ENCODE measurements at regions not wholly inside any gene's neighbourhood (a gene's known extent, or its start where the extent isn't known, plus 50 kb on each side); places are given as distances from the start of the nearest gene placed in this dataset.
"Not testable (repeated sequence)": the region's sequence is repeated elsewhere in the genome, so short reads cannot be mapped to it uniquely, and the experiment has no call there.

DNA sequence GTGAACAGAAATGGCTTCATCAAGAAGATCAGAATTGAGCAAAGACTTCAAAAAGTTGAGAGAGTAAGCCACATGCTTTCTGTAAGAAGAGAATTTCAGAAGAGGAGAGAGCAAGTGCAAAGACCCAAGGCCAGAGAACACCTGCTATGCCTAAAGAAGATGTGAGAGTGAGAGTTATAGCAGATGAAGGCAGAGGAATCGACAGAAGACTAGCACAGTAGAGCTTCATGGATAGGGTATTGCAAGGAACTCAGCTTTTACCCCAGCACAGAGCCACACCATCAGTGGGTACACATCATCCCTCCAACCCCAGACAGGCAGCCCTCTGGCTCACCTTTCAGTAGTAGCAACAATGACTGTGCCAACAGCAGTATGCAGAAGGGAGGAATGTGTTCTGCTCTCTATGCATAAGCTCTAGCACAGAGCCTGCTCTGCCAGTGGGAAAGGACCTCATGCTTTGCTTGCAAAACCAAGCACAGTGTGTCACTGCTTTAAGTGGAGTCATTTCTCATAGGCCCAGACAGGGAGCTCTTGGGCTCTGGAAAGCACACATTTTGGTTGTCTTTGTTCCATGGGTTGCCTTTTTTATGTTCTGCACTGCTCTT, 318.6 kb downstream of the NAF1 start:
- no peak for DNase-seq

DNA sequence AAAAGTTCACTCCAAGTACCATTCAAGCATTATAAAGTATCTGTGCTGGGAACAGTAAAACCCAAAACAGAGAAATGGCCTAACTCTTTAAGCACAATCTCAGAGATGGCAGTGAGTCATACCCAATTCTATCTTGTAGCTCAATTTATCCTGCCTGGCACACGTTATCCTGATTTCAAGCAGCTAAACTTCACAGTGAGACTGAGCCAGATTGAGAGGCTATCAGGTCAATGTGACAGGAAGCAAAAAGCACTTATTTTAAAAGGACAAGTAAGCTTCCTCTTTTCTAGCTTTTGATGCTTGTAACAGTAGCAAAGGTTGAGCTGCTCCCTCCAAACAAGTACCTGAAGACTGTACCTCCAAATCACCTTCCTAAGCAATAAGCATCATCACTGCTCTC, 324.9 kb downstream of the NAF1 start:
- peak in 2 of 58 donors; percentile 46 to 55 for DNase-seq

DNA sequence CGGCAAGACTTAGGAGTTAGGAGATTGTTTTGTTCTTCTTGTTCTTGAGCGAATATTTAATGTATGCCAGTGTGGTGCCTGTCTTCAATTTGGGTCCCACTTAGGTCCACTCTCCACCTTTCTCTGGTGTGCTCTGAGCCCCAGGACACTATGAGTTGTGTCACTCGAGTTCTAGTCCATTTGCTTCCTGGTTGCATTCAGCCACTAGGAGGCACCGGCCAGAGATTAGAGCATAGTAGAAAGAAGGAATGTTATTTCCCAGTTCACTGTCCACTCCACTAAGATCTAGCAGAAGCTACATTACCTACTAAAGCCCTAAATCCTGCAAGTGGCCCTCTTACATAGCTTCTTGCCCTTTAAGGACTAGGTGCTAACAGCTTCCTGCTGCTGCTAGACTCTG, 326.9 kb downstream of the NAF1 start:
- DNase-seq, result no peak

DNA sequence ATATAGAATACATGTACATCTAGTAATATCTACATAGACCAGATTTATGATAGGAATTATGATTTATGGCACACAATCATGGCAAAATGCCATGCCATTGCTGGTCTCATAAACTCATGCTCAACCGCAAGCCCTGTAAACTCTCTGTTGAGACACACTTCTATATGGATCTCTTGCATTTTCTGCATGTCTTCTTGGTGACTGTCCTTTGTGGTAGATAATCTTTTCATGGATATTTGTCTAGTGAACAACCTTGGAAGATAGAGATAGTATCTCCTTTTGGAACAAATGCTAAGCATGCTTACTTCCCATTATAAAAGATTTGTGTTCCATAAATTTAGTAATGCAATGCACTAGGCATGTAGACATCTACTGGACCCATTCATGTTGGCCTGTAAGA, 328.0 kb downstream of the NAF1 start:
- DNase-seq, result no peak

DNA sequence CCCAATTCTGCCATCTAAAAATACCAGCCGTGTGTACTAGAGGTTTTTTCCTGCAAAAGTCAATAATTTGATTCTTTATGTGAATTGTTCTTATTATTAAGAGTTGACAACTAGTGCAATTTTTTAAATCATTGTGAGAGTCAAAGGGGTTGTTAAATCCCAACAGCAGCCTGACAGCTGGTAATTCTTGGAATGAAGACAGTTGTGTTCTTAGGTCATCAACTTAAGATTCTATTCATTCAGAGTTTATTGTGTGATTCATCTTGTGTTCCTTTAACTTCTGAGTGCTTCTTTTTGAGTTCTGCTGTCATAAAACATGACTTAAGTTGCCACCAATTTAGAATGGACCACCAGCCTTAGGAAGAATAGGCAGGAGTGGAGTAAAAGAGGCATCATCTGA, 329.0 kb downstream of the NAF1 start:
- DNase-seq, result no peak

DNA sequence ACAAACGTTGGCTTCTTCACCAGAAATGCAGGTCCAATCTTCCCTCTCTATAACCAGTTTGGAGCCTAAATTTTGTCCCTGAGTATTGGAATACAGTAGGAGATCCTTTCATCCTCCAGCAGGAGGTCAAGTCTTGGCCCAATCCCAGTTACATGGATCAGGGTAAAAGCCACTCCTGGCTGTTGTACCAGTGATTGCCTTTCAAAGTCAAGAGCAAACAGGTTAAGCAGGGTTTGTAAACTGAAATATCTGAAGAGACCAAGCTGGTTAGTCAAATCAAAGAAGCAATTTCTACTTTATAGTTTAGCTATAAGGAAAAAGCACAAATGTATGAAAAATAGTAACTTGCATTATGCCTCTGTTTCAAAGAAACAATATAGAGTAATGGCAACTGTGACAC, 329.4 kb downstream of the NAF1 start:
- no peak for DNase-seq

DNA sequence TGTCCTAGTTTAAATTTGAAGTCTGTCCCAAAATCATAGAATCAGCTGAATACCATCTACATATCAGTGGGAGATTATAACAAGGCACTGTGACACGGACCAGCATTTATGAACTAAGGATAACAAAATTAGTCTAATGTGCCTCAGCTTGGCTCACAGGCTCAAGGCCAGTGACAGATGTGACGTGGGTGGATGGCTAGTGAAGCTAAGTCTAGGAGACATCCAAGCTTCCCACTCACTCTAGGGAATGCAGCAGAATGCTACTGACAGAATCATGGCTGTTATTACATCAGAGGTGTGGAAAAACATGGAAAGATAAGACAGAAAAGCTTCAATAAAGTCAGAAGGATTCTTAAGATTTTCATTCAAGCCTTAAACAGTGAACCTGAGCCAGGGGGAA, 329.9 kb downstream of the NAF1 start:
- DNase-seq, result peak in 25 of 58 donors; percentile 1 to 75 (median 19)

DNA sequence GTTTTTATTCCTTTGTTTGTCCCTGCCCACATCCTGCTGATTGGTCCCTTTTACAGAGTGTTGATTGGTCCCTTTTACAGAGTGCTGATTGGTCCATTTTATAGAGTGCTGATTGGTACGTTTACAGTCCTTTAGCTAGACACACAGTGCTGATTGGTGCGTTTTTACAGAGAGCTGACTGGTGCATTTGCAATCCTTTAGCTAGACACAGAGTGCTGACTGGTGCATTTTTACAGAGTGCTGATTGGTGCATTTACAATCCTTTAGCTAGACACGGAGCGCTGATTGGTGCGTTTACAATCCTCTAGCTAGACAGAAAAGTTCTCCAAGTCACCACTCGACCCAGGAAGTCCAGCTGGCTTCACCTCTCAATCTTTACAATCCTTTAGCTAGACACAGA, 330.4 kb downstream of the NAF1 start:
- not testable (repeated sequence) for DNase-seq

DNA sequence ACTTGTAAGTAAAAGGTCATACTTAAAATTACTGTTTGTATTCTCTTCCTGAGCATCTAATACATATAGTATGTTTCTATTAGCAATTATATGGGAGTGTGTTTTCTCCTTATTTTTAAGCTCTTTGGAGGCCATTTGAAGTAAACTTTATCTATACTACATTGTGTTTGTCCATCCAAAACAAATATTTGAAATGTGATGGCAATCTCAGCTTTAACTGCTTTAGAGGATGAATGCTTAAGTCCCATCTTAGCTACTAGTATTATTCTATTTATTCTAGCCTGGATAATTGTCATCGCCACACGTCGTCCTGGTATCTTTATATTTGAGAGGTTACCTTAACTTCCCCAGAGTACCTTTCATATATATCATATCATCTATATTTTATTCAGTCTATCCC, 335.8 kb downstream of the NAF1 start:
- DNase-seq, result no peak

DNA sequence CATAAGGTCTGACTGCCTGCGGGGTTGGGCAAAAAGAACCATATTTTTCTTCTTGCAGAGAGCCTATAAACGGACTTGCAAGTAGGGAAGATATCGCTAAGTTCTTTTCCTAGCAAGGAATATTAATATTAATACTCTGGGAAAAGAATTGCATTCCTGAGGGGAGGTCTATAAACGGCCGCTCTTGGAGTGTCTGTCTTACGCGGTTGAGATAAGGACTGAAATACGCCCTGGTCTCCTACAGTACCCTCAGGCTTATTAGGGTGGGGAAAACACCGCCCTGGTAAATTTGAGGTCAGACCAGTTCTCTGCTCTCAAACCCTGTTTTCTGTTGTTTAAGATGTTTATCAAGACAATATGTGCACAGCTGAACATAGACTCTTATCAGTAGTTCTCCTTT, 349.3 kb downstream of the NAF1 start:
- DNase-seq, result not testable (repeated sequence)

DNA sequence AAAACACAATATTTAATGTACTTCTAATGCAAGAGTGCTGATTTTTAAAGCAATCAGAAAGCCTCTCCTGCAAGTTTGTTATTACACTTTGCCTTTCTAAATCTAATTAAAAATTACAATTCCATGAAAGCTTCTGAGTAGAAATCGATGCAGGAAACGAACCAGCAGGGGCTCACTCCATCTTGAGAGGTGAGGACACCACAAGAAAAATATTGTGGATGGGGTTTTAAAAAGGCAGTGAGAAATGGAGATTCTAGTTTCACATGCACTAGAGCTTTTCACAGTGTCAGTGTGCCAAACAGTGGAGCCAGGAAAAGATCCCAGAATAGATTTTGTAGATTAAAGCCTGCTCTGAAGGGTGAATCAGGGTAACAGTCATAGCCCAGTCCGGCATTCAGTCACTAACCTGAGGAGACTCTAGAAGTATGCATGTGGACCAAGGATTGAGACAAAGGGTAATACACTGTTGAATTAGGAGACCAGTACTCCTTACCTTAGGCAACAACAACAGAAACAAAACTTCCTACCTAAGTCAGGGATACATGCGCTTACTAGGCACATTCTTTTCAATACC, 362.3 kb downstream of the NAF1 start:
- no peak for DNase-seq

DNA sequence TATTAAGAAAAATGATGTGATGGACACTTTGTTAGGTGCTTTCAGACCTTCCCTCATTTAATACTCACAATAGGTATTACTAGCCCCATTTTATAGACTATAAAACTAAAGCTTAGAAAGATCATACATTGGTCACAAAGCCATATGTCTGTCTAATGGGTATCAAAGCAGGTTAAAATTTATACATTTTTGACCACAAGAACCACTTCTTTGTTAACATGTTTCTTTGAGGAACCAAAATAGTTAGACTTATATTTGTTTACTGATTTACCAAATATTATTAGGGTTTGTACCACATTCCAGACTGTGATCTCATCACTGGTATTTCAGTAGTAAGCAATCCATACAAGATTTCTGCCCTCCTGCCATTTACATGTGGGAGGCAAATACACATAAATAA, 363.3 kb downstream of the NAF1 start:
- DNase-seq, result no peak

DNA sequence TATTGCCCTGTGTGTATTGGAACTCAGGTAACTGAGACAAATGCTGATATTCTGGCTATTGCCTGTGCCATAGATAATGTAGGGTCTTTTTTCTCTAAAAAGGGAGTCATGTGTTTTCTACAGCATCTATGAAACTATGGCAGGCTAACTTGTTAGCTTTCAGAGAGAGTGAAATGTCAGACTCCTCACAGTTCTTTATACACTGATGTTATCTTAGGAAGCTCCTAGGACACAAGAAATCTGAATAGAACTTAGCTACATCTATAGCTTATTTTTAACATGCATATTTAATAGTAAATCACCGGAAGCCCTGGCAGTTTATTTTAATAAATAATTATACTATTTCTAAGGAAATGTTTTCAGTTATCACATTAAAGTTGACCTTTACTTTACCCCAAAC, 369.6 kb downstream of the NAF1 start:
- DNase-seq, result no peak

DNA sequence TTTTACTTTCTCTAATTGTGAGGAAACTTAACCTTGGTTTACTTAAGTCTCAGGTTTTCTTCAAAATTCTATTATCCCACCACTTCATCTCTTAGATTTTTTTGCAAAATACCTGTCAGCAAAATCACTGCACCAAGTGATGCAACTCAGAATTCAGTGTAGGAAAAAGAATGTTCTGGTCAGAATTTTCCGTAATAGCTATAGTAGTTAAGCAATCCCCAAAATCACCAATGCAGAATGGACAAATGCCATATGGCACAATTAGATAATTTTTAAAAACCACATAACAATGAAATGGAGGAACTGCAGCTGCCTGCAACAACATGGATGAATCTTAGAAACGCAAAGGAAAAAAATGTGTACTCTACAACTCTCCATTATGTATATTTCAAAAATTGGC, 373.1 kb downstream of the NAF1 start:
- DNase-seq, result no peak

DNA sequence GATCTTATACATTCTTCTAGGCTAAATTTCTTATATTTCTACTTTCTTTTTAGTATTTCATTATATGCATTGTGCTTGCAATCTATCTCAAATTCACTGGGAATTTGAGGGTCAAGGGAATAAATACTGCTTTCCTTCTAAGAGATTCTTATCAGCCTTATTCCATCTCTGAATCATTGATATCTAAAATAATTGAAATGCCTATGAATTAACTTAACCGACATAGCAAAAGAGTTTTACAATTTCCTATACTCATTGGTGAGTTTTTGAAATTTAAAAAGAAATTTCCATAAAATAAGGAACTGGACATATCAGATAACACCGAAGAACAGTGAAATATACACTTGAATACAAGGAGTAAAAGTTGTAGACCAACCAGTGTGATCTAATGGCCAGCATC, 373.7 kb downstream of the NAF1 start:
- no peak for DNase-seq

DNA sequence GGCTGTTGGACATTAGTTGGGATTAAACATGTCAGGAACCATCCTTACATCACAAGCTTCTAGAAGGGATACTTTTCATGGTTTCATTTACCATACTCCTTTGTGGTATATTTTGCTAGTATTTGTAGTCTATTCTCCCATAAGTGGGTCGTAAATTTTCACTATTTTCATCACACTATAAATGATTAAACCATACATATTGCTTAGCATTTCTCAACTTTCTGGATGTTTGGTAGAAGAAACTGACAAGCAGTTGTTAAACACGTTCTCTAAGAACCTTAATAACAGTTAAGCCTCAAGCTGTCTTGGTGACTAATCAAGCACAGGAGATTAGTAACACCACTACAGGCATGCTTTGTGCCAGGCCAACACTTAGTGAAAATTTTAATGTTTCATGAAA, 375.5 kb downstream of the NAF1 start:
- DNase-seq, result no peak

DNA sequence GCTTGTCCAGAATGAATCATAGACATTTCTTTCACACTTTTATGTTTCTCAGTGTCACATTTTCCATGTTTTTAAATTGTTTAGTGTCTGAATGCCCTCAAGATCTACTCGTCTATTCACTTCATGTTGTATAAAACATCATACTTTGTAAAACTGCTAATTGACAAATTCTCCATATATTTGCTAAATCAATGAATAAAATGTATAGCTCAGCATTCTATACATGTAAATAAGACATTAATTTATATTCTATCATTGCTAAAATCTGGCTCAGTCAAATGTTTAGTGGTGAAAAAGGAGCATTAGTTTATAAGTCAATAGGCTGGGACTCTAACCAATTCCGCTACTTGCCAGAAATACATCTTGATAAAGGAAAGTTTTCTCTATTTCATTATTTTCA, 379.6 kb downstream of the NAF1 start:
- DNase-seq, result no peak

DNA sequence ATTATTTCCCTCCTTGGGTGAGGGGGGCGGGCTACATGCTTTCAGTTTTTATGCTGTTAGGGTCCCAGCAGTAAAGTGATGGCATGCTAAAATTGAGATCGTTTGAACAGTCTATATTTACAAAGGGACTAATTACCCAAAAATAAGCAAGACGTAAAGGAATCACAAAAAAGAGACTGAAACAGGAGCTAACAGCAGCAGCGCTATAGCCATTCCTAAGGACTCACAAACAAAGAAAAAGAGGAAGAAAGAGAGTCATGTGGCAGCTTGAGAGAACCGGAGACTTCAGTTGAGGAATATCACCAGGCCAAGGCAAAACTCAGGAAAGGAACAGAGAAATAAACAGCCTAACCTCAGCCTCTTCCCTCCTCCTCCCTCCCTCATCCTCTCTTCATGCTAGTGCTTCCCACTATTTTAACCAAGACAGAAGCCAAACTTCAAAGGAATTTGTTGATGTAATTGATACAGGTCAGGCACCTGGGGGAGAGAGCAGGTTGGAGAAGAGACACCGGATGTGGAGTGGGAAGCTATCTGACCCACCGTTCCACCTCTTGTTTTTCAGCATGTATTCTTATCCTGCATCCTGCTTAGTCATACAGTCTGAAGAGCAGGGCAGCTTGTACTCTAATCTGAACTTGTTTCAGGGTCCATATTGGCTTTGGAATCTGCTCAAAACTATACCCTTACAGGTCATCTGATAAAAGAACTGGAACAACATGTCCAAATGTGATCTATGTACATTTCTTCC, 383.7 kb downstream of the NAF1 start:
- peak in 18 of 58 donors; percentile 1 to 47 (median 9) for DNase-seq

DNA sequence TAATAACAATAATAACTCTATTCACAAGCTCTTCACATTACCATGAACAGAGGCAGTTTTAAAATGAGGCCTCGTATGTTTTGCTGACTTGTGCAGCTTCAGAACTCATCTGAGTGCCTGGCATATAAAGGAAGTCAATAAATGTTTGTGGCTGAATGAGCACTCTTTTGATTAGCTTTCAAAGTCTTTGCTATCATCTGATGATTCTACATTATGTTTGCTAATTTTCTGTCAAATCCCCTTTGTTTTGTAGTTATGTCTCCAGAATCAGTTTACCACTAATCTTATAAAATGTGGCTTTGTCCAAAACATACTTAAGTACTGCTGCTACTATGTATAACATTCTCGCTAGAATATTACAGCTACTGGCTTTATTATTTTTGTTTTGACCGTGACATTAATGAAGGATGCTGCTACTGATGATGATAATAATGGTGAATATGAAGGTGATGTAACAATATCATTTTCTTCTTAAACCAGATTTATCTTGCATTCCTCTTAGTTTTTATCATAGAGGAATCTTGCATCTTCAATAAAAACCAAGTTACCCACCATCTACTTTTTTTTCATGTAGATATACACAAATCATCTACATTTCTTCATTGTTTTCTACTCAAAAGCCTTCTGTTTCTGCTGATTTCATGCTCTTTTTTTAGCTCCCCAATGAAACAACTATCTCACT, 384.5 kb downstream of the NAF1 start:
- peak in 1 of 58 donors; percentile 12 for DNase-seq

DNA sequence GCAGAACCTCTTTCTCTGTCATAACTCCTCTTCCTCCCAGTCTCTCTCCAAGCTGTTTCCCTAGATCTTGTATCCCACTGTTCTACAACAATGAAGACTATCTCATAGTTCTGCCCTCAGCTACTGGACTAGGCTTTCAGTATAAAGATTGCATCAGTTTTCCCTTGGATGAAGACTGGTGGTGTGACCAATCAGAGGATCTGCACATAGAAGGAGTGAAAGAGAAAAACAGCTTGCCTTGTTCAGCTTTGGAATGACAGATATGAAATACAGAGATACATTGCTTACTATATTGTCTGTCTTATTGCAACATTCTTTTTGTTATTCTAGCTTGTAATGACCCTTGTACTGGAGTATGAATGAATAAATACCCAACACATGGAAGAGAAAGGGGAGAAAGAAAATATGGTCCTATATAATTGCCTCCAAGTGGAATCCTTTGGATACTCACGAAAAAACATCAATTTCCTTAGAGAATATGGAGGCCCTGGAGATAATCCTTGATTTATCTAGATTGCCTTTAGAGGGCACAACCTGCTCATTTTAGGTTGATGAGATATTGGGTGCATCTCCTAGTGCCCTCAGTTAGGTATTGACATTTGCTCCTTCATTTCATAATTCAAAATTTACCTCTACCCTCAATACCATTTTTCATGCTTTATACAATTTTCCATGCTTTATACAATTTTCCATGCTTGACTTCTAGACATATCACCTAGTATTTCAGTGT, 395.8 kb downstream of the NAF1 start:
- peak in 1 of 58 donors; percentile 1 for DNase-seq

DNA sequence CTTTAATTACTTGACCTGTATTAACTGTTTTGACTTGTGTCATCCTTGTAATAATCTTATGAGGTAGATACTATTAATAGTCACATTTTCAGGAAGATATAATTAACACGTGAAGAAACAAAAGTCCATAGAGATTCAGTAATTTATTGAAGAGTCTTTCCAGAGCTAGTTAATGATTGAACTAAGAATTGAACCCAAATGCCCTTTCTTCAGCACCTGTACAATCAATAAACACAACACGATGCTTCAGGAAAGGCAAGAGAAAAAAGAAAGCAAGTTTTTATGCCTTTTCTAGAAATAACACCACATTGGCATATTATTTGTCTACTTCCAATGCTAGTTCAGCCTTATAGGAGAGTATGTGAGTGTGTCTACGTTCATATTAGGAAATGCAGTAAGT, 399.6 kb downstream of the NAF1 start:
- DNase-seq, result no peak

DNA sequence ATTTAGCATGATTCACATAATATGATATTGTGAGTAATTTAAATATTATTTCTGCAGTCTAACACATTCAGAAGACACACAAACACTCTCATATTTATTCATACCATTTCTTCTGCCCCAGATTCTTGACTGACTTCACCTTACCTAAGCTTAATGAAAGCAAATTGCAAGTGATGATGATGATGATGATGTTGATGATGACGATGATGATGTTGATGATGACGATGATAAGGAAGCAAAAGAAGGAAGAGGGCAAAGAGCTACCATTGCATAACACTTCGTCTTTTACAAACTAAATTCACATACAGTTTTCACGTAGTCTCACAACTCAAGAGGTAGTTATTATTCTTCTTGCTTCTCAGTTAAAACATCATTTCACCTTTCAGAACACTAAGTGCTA, 404.7 kb downstream of the NAF1 start:
- no peak for DNase-seq
